Panc1 (cell line): ENCODE measurements at regions not wholly inside any gene's neighbourhood (a gene's known extent, or its start where the extent isn't known, plus 50 kb on each side); places are given as distances from the start of the nearest gene placed in this dataset.

Experiments used
- ATAC-seq: fragments of 200-7000 bp; cut with Tn5 transposase; 2 replicates; pipeline ENCODE4 v1.9.1; 2020; ENCODE audit warnings: mild to moderate bottlenecking, moderate library complexity
- BruUV-seq: library from RNA; stranded (reverse); fragments of 400-500 nt; replicated peaks from 2 replicates; lab custom pipeline; 2021; lab: Mats Ljungman, UMichigan
- CTCF ChIA-PET: fragments of 300-600 bp; sonication (Branson Sonifier 250); formaldehyde crosslinking; loops from one replicate; lab custom pipeline; 2022; ENCODE audit warnings: antibody characterized with exemption; lab: Charles Lee
- POLR2A ChIA-PET: fragments of 300-600 bp; sonication (Branson Sonifier 250); formaldehyde crosslinking; loops from one replicate; lab custom pipeline; 2022; ENCODE audit warnings: antibody characterized with exemption; lab: Charles Lee
- DNase-seq: peaks from one replicate; pipeline ENCODE4 v3.0.0-alpha.2; 2010; ENCODE audit warnings: low read depth, low spot score
- H3K27ac ChIP-seq: 2 replicates; pipeline ENCODE4 v1.5.1; 2011; ENCODE audit warnings: mild to moderate bottlenecking, low read length, inconsistent platforms
- H3K27me3 ChIP-seq: fragments of 200-500 bp; sonication (Bioruptor generic); 2 replicates; pipeline ENCODE4 v1.6.0; 2014; ENCODE audit warnings: low read length, inconsistent platforms; ENCODE audit not compliant: control insufficient read depth, insufficient read depth
- H3K36me3 ChIP-seq: fragments of 200-500 bp; sonication (Bioruptor generic); 2 replicates; pipeline ENCODE4 v1.5.1; 2014; ENCODE audit warnings: inconsistent platforms, mild to moderate bottlenecking, low read length, moderate library complexity; ENCODE audit not compliant: control insufficient read depth, insufficient read depth
- H3K4me1 ChIP-seq: 2 replicates; pipeline ENCODE4 v1.5.1; 2011; ENCODE audit warnings: inconsistent platforms, mild to moderate bottlenecking, low read length, moderate library complexity; ENCODE audit not compliant: control insufficient read depth, insufficient read depth
- H3K4me3 ChIP-seq, 2 experiments: 2 replicates each; pipeline ENCODE4 v1.5.1; 2011 to 2012; ENCODE audit warnings: low read depth in 2 of 2, low read length in 2 of 2, mild to moderate bottlenecking in 2 of 2, inconsistent platforms in 1 of 2, moderate library complexity in 1 of 2
- H3K9me3 ChIP-seq: fragments of 200-500 bp; sonication (Bioruptor generic); 2 replicates; pipeline ENCODE4 v1.5.1; 2014; ENCODE audit warnings: low read depth, mild to moderate bottlenecking, inconsistent platforms, low read length, moderate library complexity; ENCODE audit not compliant: control insufficient read depth, insufficient read depth
- CTCF ChIP-seq: fragments of 450-650 bp; IDR thresholded peaks from 2 replicates; pipeline ENCODE4 v1.5.1; 2017; ENCODE audit warnings: mild to moderate bottlenecking
- POLR2AphosphoS5 ChIP-seq: IDR thresholded peaks from 2 replicates; pipeline ENCODE4 v1.6.1; 2012; ENCODE audit warnings: mild to moderate bottlenecking, low read depth, low read length, moderate library complexity
- REST ChIP-seq, 2 experiments: IDR thresholded peaks; 2 replicates each; pipeline ENCODE4 v1.6.1; 2011 to 2012; ENCODE audit warnings: low read depth in 2 of 2, control low read depth in 1 of 2, low read length in 1 of 2, mild to moderate bottlenecking in 1 of 2, moderate library complexity in 1 of 2; ENCODE audit not compliant: insufficient read depth in 1 of 2
- SIN3A ChIP-seq: IDR thresholded peaks from 2 replicates; pipeline ENCODE4 v1.6.1; 2012; ENCODE audit warnings: low read depth, mild to moderate bottlenecking, low read length, moderate library complexity, borderline replicate concordance; ENCODE audit not compliant: insufficient read depth
- TCF7L2 ChIP-seq: IDR thresholded peaks from 2 replicates; pipeline ENCODE4 v1.6.1; 2011; ENCODE audit warnings: mild to moderate bottlenecking, low read depth, low read length, inconsistent platforms
- in situ Hi-C: cut with HindIII; loops from 2 replicates; pipeline ENCODE4 v1.10.0; 2016; ENCODE audit warnings: low sequenced_read_pairs, low pct_unique_long_range_greater_than_20kb
- intact Hi-C: fragments of 100-400 bp; cut with micrococcal nuclease; formaldehyde crosslinking; loops from one replicate; pipeline ENCODE4 v1.10.0; 2022; ENCODE audit not compliant: unreplicated experiment

- H3K9me3 ChIP-seq, result no peaks in the 10 kb centered on the region
- TF ChIP-seq SIN3A, result no peak
- no peak for TF ChIP-seq REST (IDR thresholded peaks at IDR 0.05; ENCODE audit: insufficient read depth in 1 of 2, low read depth in 2 of 2, low read length in 1 of 2)
- no peak for TF ChIP-seq CTCF
- TF ChIP-seq POLR2AphosphoS5, result no peak
- TF ChIP-seq TCF7L2, result no peak
- ATAC-seq (peak; percentile 34; the same call in 1 of the 2 replicates), DNase-seq (no peak)
- in situ Hi-C loops, result no loop called here
- H3K4me3 ChIP-seq, result no peak overlapping the region
- ChIA-PET POLR2A (no interaction called here), CTCF (no interaction called here)
- intact Hi-C loops, result loop anchor here (5.0 to 10.0 kb wide), 4 partner anchors 155 to 708 kb away; partner anchors contain the start of gene SEMA3D
- H3K4me1 ChIP-seq, result no peaks in the 10 kb centered on the region
- H3K27me3 ChIP-seq, result no peaks in the 10 kb centered on the region
- H3K27ac ChIP-seq, result no peak overlapping the region
- no peaks in the 10 kb centered on the region for H3K36me3 ChIP-seq
- BruUV-seq, result no TSS peak
These were observed 563.0 kb upstream of the SEMA3D start for GRCh38 chr7:85749696-85750453.

- ATAC-seq, result no peak
- BruUV-seq, result no TSS peak
These were observed 562.0 kb upstream of the SEMA3D start for GRCh38 chr7:85748861-85749260.

More at GRCh38 chr7:85748861-85749260, 562.0 kb upstream of the SEMA3D start:
- Histone ChIP-seq H3K4me3 (no peak overlapping the region), H3K27ac (no peak overlapping the region), H3K27me3 (no peaks in the 10 kb centered on the region), H3K36me3 (no peaks in the 10 kb centered on the region), H3K9me3 (no peaks in the 10 kb centered on the region; the same call in 1 of the 2 replicates), H3K4me1 (no peaks in the 10 kb centered on the region)
- ChIA-PET CTCF (no interaction called here), POLR2A (no interaction called here)
- TF ChIP-seq REST (IDR thresholded peaks at IDR 0.05; ENCODE audit: insufficient read depth in 1 of 2, low read depth in 2 of 2, low read length in 1 of 2) (no peak), POLR2AphosphoS5 (no peak), CTCF (no peak), TCF7L2 (no peak), SIN3A (no peak)
- DNase-seq, result no peak
- intact Hi-C loops (loop anchor here (10.0 kb wide), 1 partner anchor 194 kb away; no protein-coding TSS in a partner anchor), in situ Hi-C loops (no loop called here)
